ENCODE measurements at regions not wholly inside any gene's neighbourhood (a gene's known extent, or its start where the extent isn't known, plus 50 kb on each side); places are given as distances from the start of the nearest gene placed in this dataset.

- DNase-seq: no peak
Measured at GRCh38 chr4:10740251-10740650, 55.7 kb upstream of the CLNK start.

GRCh38 chr4:10738826-10739489 is 54.4 kb upstream of the CLNK start:
- no peak for DNase-seq

DNA sequence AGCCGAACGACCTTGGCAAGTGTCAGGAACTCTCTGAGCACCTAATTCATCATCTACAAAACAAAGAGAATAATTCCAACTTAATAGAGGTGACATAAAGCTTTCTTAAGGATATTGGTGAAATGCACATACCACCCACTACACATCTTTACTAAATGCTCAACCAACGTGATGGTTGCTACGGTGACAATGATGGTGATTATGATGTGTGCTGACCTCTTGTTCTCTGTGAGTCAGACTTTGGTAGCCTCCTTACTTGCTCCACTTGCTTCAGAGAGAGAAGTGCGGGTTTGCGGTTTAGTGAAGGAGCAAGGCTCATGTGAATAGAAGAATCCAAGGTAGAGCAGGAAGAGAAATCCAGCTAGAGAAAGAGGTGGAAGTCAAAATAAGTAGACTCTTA is 52.8 kb upstream of the CLNK start:
- no peak for DNase-seq

DNA sequence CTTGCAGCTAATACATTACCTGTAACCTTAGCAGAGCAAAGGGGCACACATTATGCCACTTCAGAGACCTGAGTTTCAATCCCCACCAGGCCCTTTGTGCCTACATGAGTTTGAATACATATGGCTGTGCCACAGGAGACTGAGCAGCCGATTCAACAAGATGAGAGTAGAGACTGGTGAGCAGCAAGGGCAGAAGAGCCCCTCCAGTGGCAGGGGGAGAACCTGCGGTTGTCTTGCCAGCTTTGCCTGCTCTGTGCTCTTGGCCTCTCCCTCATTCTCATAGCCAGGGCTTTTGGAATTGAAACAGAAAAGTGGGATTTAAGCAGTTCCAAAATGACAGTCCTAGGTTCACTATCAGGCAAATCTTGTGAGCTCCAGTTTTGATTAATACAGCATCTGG is 52.3 kb upstream of the CLNK start:
- no peak for DNase-seq

- DNase-seq: no peak
Measured at GRCh38 chr4:10736266-10736665, 51.7 kb upstream of the CLNK start.

GRCh38 chr4:10734697-10735096 is 50.1 kb upstream of the CLNK start:
- DNase-seq: no peak

Data from NCI-H1694 (cell line).